ENCODE measurements at regions not wholly inside any gene's neighbourhood (a gene's known extent, or its start where the extent isn't known, plus 50 kb on each side); places are given as distances from the start of the nearest gene placed in this dataset.
"Not testable (repeated sequence)": the region's sequence is repeated elsewhere in the genome, so short reads cannot be mapped to it uniquely, and the experiment has no call there.

DNA sequence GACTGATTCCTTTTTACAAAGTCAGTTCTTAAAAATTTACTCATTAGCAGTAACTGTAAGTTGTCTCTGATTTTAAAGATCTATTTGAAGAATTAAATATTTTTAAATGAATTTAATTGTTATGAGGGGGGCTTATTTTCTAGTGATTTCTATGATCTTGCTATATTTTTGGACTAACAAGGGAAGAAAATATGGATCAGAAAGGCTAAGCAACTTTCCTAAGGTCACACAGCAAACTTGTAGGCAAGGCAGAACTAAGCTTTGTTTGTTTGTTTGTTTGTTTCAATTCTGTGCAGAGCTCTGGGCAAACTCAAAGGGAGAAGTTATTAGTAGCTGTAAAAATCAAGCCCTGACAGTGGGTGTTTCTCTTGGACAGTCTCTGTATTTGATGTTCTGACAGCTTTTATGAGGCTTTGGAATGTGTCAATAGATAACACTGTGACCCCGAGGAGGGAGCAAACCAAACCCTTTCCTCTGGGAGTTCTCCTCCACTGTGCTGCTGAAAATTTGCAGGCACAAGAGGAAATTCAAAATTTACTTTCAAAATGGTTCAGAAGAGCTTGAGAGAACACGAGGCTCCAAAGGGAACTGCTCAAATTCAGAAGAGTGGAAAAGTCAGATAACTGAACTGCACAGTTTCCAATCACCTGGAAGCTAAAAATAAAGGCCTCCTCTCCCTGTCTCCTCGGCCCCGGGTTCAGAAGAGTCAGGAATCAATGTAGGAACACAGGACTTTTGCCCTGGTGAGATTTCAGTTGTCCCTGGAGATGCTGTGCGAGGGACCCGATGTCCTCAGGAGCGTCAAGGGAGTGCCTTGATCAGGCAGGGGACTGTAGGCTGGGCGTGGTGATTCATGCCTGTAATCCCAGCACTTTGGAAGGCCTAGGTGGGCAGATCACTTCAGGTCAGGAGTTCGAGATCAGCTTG, 325.7 kb downstream of the GATA3 start:
- DNase-seq (ENCODE audit: low read depth in 2 of 2), result no peak

DNA sequence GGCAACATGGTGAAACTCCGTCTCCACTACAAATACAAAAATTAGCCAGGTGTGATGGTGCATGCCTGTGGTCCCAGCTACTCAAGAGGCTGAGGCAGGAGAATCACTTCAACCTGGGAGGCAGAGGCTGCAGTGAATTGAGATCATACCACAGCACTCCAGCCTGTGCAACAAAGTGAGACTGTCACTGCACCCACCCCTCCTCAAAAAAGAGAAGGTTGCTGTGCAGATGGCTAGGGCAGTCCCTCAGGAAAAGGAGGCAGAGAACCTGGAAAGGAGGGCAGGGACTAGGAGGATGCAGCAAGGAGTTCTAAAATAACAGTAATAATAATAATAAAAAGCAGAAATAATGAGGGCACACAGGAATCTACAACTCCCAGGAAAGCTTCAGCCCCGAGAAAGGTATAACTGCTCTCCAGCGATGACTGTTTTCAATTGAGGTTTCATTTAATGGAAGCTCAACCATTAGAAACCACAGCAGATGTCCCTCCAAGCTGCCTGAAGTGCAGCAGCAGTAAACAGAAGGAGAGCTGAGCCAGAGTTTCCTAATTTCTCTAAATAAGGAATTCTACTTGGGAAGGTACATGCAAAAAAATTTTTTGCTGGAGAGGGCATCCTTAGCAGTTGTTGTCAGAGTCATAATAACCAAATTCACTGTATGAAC, 326.5 kb downstream of the GATA3 start:
- no peak for DNase-seq (ENCODE audit: low read depth in 2 of 2)

DNA sequence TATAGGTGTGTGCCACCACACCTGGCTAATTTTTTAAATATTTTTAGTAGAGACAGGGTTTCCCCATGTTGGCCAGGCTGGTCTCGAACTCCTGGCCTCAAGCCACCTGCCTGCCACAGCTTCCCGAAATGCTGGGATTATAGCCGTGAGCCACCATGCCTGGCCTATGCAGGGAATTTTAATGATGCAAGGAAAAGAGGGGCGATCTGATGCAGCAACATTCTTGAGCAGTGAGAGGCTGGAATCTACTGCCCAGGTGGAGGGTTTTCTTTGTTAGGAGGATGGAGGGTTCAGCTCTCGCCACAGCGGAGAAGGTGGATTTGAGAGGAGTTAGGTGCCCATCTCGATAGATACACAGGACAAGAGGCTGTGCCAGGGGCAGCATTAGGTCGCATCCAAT, 332.3 kb downstream of the GATA3 start:
- DNase-seq (ENCODE audit: low read depth in 2 of 2), result no peak

DNA sequence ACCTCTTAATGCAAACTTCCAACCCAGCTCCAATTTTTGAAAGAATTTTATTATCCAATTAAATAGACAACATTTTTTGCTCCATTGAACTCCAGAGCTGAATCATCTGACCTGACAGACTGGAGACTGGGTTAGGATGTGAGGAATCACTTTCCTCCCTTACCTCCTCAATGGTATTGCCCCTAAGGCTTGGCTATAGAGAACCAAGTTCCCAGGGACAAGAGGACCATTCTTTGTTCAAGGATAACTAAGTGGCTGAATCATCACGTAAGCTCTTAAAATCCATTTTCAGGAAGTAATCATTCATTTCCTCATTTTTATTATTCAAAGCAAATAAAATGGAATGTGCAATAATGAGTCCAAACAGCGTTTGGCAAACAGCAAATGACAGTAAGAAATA, 335.1 kb downstream of the GATA3 start:
- no peak for DNase-seq (ENCODE audit: low read depth in 2 of 2)

DNA sequence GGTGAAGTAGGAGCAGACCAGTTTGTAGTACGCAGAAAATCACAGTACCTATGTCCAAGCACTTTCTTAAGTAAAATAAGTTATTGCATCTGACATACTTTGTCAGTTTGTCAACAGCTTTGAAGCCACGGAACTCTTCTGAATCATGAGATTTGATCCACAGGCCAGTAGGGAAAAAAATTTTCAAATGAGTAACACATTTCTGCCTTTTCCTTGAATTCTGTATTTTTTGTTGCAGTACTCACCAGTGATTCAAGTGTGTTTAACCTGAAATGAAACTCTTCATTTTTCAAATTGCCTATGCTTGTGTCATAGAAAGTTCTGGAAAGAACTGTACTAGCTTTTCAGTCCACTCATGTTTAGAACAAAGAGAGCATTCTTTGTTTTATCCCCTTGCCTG, 337.7 kb downstream of the GATA3 start:
- no peak for DNase-seq (ENCODE audit: low read depth in 2 of 2)

DNA sequence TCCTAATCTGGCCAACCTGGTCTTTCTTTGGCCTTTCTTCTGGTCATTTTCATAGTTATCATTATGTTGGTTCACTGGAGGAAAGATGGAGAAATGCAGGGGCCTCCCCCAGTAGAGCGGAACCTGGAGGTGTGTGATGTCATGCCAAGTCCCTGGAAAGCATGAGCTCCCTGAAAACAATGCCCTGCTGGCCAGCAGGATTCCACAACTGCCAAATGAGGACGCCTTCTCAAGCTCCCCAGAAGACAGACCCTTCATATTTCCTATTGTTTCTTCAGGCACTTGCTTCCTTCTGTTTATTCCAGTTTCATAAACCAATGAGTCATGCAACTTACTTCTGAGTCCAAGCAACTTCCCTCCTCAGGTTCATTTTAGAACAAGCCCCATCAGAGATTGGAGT, 339.0 kb downstream of the GATA3 start:
- no peak for DNase-seq (ENCODE audit: low read depth in 2 of 2)

DNA sequence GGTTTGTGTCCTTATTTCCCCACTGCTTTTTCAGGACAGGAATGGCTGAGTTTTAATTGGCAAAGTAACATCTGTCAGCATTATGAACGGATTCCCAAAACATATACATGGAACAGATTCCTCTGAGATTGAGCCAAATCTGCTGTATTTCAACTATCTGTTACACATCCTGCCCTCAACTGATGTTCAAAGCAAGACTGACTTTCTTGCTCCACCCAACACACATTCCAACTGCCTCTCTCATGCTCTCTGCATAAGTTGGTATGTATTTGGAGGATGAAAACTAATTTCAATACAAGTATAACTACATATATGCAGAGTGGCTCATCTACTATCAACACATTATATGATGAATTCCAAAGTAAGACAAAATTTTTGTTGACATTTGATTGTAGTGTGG, 342.2 kb downstream of the GATA3 start:
- no peak for DNase-seq (ENCODE audit: low read depth in 2 of 2)

DNA sequence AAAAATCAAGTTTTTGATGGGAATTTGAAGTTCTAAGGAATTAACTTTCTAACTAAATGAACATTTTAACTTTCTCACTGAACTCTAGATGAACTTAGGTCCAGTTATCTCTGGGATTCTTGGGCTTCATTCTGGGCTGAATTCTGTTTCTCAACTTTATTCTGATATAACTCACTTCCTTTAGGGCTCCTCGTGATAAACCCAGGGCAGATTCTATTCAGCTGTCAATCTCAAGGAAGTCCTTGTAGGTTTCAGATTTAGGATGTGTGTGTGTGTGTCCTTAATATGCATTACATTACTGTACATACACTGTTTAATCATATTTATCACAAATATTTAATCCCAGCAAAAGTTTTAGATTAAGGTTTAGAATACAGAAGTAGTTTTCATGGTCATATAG, 344.3 kb downstream of the GATA3 start:
- no peak for DNase-seq (ENCODE audit: low read depth in 2 of 2)

DNA sequence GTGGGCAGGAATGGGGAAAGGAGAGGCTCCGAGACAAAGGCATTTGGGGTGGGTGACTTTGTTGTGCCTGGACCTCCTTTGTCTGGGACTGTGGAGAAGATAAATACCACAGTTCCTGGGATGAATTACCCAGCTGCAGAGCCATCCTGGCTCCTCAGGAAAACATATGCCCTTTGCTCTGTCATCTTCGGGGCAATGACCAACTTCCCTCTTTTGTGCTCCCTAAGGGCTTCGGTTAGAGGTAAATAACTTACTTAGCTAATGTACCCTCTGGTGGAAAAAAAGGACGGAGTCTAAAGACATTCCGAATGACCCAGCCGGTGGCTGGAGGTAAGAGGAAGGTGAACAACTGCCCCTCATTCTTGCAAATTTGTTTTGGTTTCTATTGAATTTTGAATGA, 345.7 kb downstream of the GATA3 start:
- DNase-seq (ENCODE audit: low read depth in 2 of 2), result no peak

DNA sequence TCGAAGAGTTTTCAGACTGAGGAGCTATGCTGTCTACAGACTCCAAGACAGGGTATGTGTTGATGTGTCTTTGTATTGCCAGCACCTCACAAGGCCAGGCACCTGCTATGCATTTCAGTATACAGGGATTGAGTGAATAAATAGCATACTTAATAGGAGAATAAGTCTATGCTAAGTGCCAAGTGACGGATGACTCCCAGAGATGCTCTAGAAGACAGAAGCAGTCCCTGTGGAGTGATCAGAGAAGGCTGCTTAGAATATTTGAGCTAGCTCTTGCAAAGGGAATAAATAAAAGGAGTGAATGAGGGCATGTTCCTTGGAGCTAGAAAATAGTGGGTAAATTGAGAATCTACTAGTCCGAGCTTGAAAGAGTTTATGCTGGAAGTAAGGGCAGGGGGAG, 346.4 kb downstream of the GATA3 start:
- no peak for DNase-seq (ENCODE audit: low read depth in 2 of 2)

DNA sequence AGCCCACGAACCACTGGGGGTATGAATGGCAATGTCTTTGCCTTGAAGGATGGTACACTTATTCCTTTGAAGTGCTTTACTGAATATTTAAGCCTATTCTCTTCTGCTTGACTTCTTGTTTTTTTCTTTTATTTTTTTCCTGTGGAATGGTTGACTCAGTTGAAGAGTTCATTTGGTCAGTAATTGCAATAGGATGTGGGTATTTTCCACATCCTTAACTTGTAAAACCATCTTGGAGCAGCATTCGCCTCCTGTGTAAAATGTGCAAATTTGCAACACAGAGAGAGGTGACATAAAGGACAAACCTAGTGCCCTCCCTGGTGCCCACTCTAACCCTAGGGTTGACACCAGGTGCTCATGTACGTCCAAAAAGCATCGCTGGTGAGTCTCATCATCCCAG, 347.0 kb downstream of the GATA3 start:
- DNase-seq (ENCODE audit: low read depth in 2 of 2), result no peak

DNA sequence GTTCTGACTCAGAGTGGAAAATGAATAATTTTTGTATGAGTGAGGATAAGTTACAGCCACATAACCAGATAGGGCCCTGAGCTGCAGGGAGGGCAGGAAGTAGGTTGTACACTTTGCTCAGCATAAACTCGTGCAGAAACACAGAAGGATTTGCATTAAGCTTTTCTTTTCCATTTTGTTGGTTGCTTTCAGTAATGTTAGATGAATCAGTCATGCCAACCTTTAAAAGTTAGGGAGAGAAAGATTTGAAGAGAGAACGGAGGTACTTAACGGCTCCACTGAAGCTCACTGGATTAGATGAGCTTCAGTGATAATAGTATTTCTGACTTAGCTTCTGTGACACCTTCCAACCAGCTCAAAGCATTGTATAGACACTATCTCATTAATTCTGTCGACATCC, 348.1 kb downstream of the GATA3 start:
- no peak for DNase-seq (ENCODE audit: low read depth in 2 of 2)

DNA sequence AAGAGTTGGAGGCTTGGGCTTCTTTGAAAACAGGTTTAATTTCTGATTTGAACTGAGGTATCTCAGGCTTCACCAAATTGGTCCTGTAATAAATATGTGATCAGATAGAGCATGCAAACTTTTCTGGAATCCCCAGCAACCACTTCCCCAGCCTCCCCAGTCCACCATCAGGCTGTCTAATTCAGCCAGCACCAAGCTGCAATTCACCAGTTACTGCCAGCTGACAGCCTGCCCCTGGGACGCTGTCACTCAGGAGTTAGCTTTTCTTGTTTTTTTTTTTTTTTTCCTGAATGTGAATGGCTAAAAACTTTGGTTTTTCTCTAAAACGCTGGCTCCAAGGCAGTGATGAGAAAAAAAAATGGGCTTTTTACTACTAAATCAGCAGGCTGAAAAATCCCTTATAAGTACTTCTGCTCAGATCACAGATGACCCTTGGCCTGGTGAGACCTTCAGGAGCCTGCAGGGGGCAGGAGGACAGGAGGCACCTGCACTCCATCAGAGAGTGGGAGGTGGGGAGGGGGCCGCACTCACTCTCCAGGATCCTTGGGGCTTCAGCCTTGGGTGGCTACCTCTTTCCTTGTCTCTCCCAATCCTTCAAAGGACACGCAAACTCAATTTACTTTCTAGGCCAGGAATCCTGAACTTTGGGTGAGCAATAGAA, 349.4 kb downstream of the GATA3 start:
- no peak for DNase-seq (ENCODE audit: low read depth in 2 of 2)

DNA sequence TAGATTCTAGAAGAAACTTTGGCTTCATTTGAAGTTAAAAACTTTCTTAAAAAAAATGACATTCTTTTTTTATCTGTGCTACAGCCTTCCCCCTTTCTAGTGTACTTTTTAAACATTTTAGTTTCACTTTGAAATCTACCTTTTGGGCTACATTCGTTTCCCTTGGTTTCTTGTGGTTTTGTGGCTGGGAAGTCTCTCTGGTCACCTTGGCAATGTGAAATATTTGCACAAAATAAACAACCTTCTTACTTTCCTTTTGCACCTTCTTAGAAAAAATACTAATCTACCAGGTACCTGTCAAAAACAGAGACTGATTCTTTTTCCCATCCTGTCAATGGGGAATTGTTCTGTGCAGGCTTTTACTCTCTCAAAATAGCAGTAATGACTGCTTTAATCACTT, 350.2 kb downstream of the GATA3 start:
- peak; percentile 2 to 9 for DNase-seq (ENCODE audit: low read depth in 2 of 2)

DNA sequence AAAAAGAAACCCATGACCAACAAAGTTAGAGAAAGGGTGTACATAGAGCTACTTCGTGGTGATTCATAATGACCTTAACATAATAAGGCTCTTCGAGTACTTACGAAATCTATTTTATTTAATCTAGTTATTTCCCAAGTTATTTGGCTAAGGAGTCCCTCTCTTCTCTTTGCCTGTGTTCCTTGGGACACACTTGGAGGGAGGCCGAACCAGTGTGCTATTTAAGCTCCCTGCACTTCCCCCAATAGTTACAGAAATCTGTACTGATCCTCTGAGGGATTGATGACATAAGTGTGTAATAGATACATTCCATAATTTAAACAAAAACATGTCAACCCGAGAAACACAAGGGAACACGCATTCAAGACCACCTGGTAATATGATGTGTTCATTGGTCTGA, 351.1 kb downstream of the GATA3 start:
- no peak for DNase-seq (ENCODE audit: low read depth in 2 of 2)

DNA sequence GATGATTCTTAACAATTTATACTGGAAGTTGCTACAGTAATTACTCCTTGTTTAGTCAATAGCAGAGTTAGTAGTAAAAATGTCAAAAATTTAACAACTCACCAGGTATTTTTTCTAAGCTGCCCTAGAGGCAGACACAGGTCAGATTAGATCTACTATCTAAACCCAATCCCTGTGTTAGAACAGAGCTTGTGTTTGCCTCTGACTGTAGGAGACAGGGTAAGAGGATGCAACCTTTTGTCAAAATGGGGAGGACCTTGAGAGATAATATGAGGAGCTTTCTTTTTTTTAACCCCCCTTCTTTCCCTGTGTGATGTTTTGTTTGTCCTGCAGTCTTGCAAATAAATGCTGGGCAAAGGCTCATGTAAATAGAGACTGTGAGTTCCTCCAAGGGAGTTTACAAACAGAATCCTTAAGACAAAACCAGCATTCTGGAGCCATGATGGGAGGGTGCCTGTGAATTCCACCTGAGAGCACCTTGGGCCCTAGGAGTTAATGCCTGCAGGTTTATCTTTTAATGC, 353.1 kb downstream of the GATA3 start:
- no peak for DNase-seq (ENCODE audit: low read depth in 2 of 2)

DNA sequence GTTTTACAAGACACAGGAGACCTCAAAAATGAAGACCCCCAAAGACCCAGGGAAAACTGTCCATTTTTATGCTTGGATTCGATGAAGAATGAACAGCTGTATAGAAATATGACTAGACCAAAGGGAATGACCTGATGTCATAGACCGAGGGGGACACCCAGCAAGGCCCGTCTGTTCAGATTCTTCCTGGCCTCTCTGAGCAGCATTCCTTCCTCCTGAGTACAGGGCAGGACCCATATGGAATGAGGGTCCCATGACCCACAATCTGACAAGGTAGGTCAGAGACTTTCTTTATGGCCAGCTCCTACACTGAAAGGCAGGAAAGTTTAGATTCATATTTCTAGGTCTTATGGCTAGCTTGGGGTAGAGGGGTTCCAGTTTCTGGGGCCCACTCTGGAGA, 356.0 kb downstream of the GATA3 start:
- no peak for DNase-seq (ENCODE audit: low read depth in 2 of 2)

DNA sequence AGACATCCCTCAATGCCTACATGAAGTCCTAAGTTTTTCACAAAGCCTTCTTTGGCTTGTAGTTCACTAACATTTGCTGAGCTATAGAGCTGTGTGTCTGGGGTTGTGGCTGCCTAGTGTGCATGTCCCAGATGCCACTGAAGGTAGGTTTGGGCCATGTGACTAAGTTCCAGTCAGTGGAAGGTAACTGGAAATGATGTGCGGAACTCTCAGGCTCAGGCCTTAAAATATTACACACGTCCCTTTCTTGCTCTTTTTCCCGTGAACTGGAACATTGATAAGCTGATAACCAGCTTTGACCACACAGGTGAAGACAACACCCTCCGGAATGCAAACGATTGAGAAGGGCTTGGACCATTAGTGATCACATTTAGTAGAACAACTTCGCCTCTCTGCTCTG, 358.1 kb downstream of the GATA3 start:
- DNase-seq (ENCODE audit: low read depth in 2 of 2), result no peak

DNA sequence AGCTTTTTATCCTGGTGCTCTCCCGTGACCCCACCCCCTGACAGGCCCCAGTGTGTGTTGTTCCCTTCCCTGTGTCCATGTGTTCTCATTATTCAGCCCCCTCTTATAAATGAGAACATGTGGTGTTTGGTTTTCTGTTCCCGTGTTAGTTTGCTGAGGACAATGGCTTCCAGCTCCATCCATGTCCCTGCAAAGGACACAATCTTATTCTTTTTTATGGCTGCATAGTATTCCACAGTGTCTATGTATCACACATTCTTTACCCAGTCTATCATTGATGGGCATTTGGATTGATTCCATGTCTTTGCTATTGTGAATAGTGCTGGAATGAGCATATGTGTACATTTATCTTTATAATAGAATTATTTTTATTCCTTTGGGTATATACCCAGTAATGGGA, 360.5 kb downstream of the GATA3 start:
- not testable (repeated sequence) for DNase-seq (ENCODE audit: low read depth in 2 of 2)

DNA sequence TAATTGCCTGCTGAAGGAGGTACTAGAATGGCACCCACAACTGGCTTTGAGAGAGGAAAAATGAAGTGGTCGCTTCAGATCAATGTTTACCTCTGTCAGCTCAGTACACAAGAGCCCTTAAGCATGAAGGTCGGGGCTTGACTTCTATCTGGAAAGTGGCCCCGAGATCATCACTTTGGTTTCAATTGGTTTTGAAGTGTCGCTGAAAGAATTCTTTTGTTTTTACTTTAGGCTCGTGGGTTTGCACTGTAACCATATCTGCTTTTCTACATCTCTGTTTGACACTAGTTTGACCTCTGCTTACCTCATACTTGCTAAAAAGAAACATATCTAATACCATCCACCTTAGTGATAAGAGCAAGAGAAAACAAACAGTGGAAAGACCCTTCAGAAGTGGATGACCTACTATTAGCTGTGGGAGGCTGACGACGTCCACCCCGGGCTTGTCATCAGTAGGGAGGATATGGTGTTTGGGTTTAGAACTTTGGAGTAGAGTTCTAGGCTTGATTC, 361.8 kb downstream of the GATA3 start:
- DNase-seq (ENCODE audit: low read depth in 2 of 2), result peak in 1 of 2 donors; percentile 7

DNA sequence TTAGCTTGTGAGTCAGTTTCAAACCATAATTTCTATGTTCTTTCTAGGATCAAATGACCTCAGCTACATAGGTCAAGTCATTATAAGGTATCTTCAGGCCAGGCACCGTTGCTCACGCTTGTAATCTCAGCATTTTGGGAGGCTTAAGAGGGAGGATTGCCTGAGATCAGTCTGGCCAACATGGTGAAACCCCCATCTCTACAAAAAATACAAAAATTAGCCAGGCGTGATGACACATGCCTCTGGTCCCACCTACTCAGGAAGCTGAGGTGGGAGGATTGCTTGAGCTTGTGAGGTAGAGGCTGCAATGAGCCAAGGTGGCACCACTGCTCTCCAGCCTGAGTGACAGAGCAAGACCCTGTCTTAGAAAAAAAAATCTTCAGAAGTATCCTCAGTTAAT, 362.3 kb downstream of the GATA3 start:
- no peak for DNase-seq (ENCODE audit: low read depth in 2 of 2)

DNA sequence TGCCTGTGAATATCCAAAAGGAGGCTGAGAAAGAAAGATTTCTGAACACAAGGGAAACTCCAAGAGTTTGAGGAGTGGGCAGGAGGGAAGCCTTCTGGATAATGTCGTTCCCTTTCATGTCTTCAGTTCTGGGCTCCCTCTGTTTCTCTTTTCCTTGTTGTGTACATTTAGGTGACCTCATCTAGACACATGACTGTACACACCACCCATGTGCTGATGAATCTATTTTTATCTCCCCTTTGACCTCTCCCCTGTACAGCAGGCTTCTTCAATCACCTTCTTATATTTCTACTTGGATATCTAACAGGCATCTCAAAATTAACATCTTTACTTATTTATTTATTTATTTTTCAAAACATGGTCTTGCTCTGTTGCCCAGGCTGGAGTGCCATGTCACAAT, 363.1 kb downstream of the GATA3 start:
- DNase-seq (ENCODE audit: low read depth in 2 of 2), result no peak
